Activated T-cell treated with anti-CD3 and anti-CD28 coated beads, Interleukin-2, amount 50 U/mL, for 24 hours (primary cell): ENCODE measurements at regions not wholly inside any gene's neighbourhood (a gene's known extent, or its start where the extent isn't known, plus 50 kb on each side); places are given as distances from the start of the nearest gene placed in this dataset.
"Not testable (repeated sequence)": the region's sequence is repeated elsewhere in the genome, so short reads cannot be mapped to it uniquely, and the experiment has no call there.

Source experiments
- DNase-seq: peaks from one replicate; pipeline ENCODE4 v3.0.0-alpha.2; 2020
- H3K27ac Mint-ChIP-seq: 2 replicates; pipeline ENCODE4 v1.8.0; 2020; ENCODE audit warnings: mild to moderate bottlenecking, mixed read lengths
- H3K27me3 Mint-ChIP-seq: 2 replicates; pipeline ENCODE4 v1.8.0; 2020; ENCODE audit warnings: mixed read lengths
- H3K36me3 Mint-ChIP-seq: 2 replicates; pipeline ENCODE4 v1.8.0; 2020; ENCODE audit warnings: low read depth, mixed read lengths
- H3K4me1 Mint-ChIP-seq: 2 replicates; pipeline ENCODE4 v1.8.0; 2020; ENCODE audit warnings: low read depth, mixed read lengths
- H3K4me3 Mint-ChIP-seq: 2 replicates; pipeline ENCODE4 v1.8.0; 2020; ENCODE audit warnings: mild to moderate bottlenecking, moderate library complexity, mixed read lengths
- H3K9me3 Mint-ChIP-seq: 2 replicates; pipeline ENCODE4 v1.8.0; 2020; ENCODE audit warnings: mixed read lengths

DNA sequence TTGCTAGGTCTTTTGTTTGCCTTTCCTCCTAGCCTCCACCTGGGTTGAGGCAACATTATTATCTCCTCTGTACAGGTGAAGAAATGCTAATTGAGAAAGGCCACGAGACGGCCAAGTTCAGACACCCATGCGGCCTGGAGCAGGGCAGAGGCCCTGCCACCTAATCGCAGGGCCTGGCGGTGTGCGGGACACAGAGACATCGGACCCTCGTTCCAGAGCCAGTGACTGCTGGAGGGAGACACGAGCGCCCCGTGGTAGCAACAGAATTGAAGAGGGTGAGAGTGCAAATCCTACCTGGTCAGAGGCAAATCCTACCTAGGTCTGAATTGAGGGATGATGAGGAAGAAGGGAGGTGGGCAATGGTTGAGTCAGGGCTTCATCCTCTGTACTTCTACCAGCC, 113.8 kb upstream of the MEF2A start:
- Mint-ChIP-seq H3K4me3 (no peak overlapping the region), H3K36me3 (no peaks in the 10 kb centered on the region), H3K27ac (no peak overlapping the region), H3K9me3 (no peaks in the 10 kb centered on the region), H3K27me3 (no peaks in the 10 kb centered on the region), H3K4me1 (peaks cover 45% of the 10 kb centered on the region)
- DNase-seq: no peak

DNA sequence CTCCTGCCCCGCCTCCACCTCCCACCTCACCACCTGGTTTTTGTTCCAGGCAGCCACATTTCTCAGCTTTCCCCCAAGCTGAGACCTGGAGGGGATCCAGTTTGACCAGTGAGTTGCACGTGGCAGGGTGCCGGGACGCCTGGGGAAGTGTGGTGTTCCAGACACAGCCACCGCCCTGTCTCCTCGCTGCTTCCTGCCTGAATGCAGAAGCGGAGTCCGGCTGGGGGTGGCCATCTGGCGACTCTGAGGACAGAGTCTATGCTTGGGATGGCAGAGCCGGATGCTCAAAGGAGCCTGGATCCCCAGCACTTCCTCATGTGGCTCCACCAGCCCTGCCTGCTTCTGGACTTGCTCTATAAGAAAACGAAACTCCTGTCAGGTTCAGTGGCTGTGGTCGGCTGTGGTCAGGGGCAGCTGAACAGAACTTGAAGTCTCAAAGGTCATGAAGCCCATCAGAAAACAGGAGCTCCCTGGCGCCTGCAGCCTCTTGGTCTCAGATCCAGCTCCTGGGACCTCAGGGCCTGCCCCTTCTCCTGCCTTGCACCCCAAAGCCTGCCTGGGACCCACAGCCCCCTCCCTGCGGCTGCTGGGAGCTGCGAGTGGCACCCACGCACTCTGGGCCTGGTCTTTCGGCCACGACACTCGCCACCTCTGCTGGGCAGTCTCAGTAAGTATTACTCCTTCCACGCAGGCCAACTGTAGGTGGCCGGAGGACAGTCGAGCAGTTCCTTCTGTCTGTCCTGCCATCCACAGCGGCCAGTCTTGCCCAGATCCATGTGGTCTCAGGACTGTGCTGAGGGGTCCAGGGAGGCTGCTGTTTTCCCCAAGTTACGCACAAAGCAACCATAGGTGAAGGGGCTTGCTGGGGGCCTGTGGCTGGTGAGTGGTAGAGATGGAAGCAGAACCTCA, 112.8 kb upstream of the MEF2A start:
- no peaks in the 10 kb centered on the region for H3K27me3 Mint-ChIP-seq
- H3K4me1 Mint-ChIP-seq: peaks cover 41% of the 10 kb centered on the region
- no peak overlapping the region for H3K27ac Mint-ChIP-seq
- no peaks in the 10 kb centered on the region for H3K36me3 Mint-ChIP-seq
- H3K9me3 Mint-ChIP-seq: no peaks in the 10 kb centered on the region
- peak; percentile 29 for DNase-seq
- no peak overlapping the region for H3K4me3 Mint-ChIP-seq

DNA sequence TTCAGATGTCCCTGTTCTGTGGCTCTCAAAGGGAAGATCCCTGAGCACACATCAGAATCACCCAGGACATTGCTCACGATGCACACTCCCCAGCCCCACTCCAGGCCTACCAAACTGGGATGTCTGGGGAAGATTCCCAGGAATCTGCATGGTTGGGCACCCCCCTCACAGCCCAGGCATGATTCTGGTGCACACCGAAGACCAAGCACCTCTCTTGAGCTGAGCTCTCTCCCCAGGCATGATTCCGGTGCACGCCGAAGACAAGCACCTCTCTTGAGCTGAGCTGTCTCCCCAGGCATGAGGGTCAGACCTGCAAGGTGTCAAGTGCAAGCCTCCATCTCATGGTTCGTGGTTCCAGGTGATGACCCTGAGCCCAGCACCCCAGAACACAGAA, 112.2 kb upstream of the MEF2A start:
- H3K36me3 Mint-ChIP-seq: no peaks in the 10 kb centered on the region
- H3K27ac Mint-ChIP-seq: no peak overlapping the region
- H3K9me3 Mint-ChIP-seq: no peaks in the 10 kb centered on the region
- H3K27me3 Mint-ChIP-seq: no peaks in the 10 kb centered on the region
- H3K4me3 Mint-ChIP-seq: no peak overlapping the region
- DNase-seq: no peak
- peaks cover 37% of the 10 kb centered on the region for H3K4me1 Mint-ChIP-seq

DNA sequence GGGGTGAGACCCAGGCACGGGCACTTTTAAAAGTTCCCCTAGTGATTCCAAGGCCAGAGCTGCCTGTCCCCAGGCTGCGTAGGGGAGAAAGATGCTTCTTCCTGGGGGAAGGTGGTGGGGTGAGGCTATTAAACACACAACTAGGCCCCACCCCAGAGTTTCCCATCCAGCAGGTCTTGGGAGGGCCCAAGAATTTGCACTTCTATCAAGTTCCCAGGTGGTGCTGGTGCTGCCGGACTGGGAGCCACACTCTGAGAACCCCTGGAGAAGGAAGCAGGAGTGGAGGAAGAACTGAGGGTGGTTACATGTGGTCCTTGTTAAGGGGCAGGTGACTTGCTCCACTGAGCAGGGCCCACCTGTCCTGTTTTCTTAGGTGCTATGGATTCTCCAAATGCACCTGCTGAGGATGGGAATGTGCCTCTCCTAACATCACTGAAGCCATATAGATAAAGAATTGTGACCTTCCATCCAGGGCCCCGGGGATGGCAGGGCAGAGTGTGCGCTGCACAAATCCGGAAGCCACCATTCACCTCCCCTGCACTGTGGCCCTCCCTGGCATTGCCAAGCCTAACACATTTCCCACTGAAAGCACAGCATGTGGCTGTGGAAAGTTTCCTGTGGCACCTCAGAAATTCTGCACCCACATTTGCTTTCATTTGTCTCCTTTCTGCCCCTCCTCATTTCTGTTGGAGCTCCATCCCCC, 111.5 kb upstream of the MEF2A start:
- no peak overlapping the region for H3K27ac Mint-ChIP-seq
- no peak overlapping the region for H3K4me3 Mint-ChIP-seq
- H3K27me3 Mint-ChIP-seq: no peaks in the 10 kb centered on the region
- peaks cover 37% of the 10 kb centered on the region for H3K4me1 Mint-ChIP-seq
- no peaks in the 10 kb centered on the region for H3K9me3 Mint-ChIP-seq
- no peak for DNase-seq
- no peaks in the 10 kb centered on the region for H3K36me3 Mint-ChIP-seq

DNA sequence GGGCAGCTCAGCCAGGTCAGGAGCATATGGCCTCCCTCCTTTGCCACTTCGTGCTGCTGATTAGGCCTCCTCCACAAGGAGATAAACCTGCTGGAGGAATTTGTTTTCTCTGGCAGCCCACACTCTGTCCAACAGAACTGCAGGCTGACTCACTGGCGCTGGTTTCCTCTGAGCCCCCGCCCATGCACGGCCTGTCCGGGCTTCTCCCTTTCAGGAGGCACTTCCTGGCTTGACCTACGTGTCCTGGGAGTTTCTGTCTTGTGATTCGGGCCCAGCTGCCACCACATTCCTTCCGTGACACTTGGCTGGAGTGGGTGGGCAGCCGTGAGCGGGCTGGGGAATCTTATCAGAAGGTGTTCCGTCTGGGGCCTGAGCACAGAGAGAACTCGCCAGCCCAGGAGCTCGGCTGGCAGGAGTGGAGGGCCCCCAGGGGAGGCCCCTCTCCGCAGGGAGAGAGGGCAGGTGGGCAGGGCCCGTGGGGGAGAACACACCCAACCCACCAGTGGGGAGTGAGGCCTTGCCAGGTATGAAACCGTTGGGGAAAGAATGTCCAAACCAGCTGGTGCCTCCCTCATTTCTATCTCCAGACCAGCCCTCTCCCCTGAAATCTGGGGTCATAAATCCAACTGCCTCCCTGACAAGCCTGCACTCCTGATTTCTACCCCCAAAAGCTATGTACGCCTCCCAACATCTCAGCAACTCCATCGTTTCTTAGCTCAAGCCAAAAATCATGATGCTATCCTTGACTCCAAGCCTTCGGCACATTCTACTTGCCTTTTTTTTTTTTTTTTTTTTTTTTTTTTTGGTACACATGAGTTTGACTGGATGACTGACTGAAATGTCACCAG, 110.6 kb upstream of the MEF2A start:
- H3K27ac Mint-ChIP-seq: no peak overlapping the region
- no peaks in the 10 kb centered on the region for H3K27me3 Mint-ChIP-seq
- H3K4me1 Mint-ChIP-seq: peaks cover 28% of the 10 kb centered on the region
- H3K4me3 Mint-ChIP-seq: no peak overlapping the region
- H3K9me3 Mint-ChIP-seq: no peaks in the 10 kb centered on the region
- no peak for DNase-seq
- no peaks in the 10 kb centered on the region for H3K36me3 Mint-ChIP-seq

DNA sequence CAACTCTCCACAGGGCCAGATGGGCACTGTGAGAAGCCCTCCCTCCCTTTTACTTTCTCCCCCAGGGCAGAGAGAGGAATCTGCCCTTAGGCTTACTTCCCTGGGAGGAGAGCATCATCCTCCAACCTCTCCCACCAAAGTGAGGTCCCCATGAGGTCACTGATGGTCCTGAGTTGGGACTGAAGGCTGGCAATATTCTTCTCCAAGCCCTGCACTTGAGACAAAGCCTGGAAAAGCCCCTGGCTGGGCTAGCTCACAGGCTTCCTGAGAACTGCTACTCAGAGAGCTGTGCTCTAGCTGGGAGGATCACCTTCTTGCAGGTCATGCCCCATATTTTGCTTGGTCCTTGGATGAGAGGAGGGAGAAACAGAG, 110.0 kb upstream of the MEF2A start:
- DNase-seq: no peak
- H3K9me3 Mint-ChIP-seq: no peaks in the 10 kb centered on the region

DNA sequence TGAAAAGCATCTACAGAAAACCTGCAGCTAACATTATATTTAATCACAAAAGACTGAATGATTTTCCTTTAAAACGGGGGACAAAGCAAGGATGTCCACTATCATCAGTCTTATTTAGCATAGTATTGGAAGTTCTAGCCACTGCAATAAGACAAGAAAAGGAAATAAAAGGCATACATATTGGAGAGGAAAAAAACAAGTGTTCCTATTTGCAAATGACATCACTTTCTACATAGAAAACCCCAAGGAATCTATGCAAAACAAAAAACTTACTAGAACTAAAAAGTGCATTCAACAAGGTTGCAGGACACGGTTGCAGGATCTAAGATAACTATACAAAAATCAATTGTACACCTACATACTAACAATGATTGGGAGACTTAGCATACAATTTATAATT, 101.6 kb upstream of the MEF2A start:
- Mint-ChIP-seq H3K27me3 (no peaks in the 10 kb centered on the region), H3K27ac (no peak overlapping the region), H3K4me3 (no peak overlapping the region), H3K4me1 (no peaks in the 10 kb centered on the region), H3K36me3 (no peaks in the 10 kb centered on the region), H3K9me3 (peaks cover 28% of the 10 kb centered on the region)
- DNase-seq: no peak

More for the DNA sequence above, 110.0 kb upstream of the MEF2A start:
- Mint-ChIP-seq H3K27me3 (no peaks in the 10 kb centered on the region), H3K36me3 (no peaks in the 10 kb centered on the region), H3K4me1 (peaks cover 22% of the 10 kb centered on the region), H3K4me3 (no peak overlapping the region), H3K27ac (no peak overlapping the region)

DNA sequence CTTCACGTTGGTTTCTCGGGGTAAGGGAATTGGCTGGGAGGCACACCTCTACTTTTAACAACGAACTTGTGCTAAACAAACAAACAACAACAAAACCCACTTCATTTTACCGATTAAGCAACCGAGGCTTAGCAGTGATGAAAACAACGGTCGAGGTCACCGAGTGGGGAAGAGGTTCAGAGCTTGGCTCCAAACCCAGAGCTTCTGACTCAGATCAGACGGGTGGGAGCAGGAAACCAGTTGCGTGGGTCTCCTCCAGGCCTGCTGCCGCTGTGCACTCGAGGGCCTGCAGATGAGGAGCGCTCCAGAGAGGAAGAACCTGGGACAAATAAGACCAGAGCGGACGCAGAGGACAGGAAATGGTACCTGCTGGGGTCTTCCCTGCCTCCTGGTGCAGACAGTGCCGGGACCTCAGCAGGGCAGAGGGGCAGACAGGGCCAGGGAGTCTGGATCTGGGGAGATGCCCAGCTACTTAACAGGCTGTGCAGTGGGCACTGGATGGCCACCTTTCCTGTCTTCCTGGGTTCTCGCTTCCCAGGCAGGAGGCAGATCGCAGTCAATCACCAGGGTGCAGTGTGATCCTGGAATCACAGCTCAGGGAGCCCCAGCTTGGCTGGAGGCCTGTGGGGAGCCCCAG, 99.0 kb upstream of the MEF2A start:
- Mint-ChIP-seq H3K27me3 (no peaks in the 10 kb centered on the region), H3K9me3 (peaks cover 28% of the 10 kb centered on the region), H3K27ac (no peak overlapping the region), H3K36me3 (no peaks in the 10 kb centered on the region), H3K4me1 (peaks cover 4% of the 10 kb centered on the region), H3K4me3 (no peak overlapping the region)
- no peak for DNase-seq

DNA sequence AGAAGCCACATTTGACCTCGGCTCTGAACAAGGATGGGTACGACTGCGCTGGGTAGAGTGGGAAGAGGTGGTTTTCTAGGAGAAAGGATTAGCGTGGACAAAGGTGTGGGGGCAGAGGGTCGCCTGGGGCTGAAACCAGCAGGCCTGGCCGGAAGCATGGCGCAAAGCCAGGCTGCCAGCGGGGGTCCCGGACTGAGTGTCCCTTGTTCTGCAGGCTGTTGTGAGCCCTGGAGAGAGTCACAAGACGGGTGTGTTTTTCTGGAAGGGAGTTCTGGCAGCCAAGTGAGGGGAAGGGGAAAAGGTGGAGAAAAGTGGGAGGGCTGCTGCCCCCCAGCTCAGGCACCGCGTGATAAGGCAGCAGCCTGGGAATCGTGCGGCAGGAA, 98.5 kb upstream of the MEF2A start:
- H3K27ac Mint-ChIP-seq: no peak overlapping the region
- H3K27me3 Mint-ChIP-seq: no peaks in the 10 kb centered on the region
- no peak overlapping the region for H3K4me3 Mint-ChIP-seq
- H3K36me3 Mint-ChIP-seq: no peaks in the 10 kb centered on the region
- no peak for DNase-seq
- peaks cover 25% of the 10 kb centered on the region for H3K9me3 Mint-ChIP-seq
- H3K4me1 Mint-ChIP-seq: peaks cover 4% of the 10 kb centered on the region

DNA sequence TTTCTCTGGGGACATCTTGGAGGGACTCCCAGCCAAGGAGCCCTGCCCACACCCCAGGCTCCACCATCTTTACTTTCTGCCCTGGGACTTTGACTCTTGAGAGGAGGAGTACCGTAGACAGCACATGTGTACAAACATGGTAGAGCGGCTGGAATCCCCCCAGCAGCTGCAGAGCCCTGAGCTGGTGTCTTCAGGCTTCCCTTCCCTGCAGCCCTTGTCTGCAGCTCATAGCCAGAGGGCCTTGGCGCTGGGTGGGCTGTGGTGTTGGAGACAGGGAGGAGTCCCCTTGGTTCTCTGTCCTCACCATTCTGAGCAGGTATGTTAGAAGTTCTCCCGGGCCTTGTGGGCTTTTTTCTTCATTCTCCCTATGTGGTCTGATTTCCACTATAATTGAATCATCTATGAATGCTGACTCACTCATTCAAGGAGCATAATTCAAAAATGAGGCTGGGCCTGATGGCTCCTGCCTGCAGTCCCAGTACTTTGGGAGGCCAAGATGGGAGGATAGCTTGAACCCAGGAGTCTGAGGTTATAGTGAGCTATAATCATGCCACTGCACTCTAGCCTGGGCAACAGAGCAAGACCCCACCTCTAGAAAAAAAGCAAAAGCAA, 97.8 kb upstream of the MEF2A start:
- Mint-ChIP-seq H3K27me3 (no peaks in the 10 kb centered on the region), H3K4me1 (peaks cover 9% of the 10 kb centered on the region), H3K9me3 (peaks cover 19% of the 10 kb centered on the region), H3K36me3 (no peaks in the 10 kb centered on the region), H3K4me3 (no peak overlapping the region), H3K27ac (no peak overlapping the region)
- no peak for DNase-seq

DNA sequence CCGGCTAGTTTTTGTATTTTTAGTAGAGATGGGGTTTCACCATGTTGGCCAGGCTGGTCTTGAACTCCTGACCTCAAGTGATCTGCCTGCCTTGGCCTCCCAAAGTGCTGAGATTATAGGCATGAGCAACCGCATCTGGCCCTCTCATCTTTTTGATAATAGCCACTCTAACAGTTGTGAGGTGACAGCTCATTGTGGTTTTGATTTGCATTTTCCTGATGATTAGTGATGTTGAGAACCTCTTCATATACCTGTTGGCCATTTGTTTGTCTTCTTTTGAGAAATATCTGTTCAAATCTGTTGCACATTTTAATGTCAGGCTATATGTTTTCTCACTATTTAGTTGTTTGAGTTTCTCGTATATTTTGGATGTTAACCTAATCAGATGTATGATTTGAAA, 95.6 kb upstream of the MEF2A start:
- H3K36me3 Mint-ChIP-seq, H3K9me3 Mint-ChIP-seq, H3K4me3 Mint-ChIP-seq, H3K27ac Mint-ChIP-seq, DNase-seq, H3K27me3 Mint-ChIP-seq: not testable (repeated sequence)
- peaks cover 15% of the 10 kb centered on the region for H3K4me1 Mint-ChIP-seq

DNA sequence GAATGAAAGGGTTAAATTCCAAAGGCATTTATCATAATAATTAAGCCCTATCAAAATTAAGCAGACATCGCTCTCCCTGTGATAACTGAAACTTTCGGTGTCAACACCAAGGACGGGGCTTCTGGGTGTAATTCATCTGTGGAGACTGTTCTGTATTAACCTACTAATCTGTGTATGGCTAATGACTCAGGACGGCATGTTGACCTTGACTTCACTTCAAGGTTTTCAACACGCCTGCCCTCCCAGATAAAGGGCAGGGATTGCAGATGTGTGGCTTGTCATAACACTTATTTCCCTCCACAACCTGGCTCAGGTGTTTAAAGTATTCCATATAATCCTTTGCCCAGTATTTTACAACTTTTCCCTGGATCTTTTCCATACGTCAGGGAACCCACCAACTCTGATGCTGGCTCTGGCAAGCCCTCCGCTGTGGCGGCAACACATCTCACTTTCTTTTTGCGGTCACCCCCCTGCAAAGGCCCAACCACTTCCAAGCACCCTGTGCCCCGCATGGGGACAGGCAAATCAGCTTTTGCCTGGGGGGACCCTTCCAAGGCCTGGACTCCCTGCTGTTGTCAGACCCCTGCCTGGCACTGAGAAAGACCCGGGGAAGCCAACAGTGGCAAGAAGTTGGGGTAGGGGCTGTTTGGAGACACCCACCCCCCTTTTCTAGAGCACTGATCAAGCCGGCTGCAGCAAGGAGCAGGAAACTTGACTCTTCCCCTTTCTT, 93.2 kb upstream of the MEF2A start:
- no peaks in the 10 kb centered on the region for H3K9me3 Mint-ChIP-seq
- no peak for DNase-seq
- H3K27ac Mint-ChIP-seq: no peak overlapping the region
- no peaks in the 10 kb centered on the region for H3K36me3 Mint-ChIP-seq
- peaks cover 33% of the 10 kb centered on the region for H3K4me1 Mint-ChIP-seq
- H3K27me3 Mint-ChIP-seq: no peaks in the 10 kb centered on the region
- no peak overlapping the region for H3K4me3 Mint-ChIP-seq

DNA sequence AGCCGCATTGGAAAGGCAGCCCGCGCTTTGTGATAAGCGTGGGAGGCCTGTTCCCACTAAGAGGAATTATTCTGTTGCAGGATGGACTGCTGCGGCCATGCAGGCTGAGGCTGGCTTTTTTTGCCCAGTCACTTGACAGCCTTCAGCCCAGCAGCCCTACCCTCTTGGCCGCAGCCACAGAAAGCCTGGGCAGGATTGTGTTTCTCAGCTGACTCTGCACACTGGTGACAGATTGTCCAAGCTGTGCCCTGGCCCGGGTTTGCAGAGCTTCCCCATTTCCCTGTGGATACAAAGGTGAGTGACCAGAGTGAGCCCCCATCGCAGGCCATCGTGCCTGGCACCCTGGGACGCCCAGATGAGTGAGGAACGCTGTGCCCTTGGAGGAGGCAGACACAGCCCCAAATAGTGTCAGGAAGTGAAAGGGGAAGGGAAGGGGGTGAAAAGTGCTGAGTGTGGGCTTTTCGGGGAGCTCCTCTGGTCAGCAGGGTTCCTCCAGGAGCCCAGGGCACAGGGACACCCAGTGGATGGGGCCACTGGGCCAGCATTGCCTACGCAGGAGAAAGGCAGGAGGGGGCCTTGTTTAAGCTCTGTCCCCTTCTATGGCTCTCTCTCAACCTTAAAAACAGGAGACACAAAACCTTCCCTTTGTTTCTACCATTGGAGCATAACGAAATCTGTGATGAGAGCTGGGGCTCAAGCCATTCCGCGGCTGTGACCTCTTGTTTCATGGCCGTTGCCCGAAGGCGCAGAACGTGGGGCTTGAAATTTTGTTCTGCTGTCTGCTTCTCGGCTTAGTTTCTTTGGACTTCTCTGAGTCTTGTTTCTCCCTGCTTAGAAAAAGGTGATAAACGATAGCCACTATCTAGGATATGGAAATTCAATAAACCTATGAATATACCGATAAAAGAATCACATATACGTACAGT, 91.5 kb upstream of the MEF2A start:
- Mint-ChIP-seq H3K4me3 (no peak overlapping the region), H3K36me3 (no peaks in the 10 kb centered on the region), H3K27ac (no peak overlapping the region), H3K9me3 (no peaks in the 10 kb centered on the region), H3K27me3 (no peaks in the 10 kb centered on the region), H3K4me1 (peaks cover 41% of the 10 kb centered on the region)
- no peak for DNase-seq
